Stimulated activated memory B cell treated with anti-CD40 and anti-IgM and Interleukin-4, amounts not matched to agents 10 μg/mL and 1 μg/mL and 100 μg/mL, for 72 hours (primary cell): ENCODE measurements at regions not wholly inside any gene's neighbourhood (a gene's known extent, or its start where the extent isn't known, plus 50 kb on each side); places are given as distances from the start of the nearest gene placed in this dataset.
"Not testable (repeated sequence)": the region's sequence is repeated elsewhere in the genome, so short reads cannot be mapped to it uniquely, and the experiment has no call there.

ENCODE experiments used
- ATAC-seq: fragments of 150-1000 bp; cut with Tn5 transposase; 2 replicates; pipeline ENCODE4 v1.10.0; 2021
- H3K27ac Mint-ChIP-seq: one replicate; pipeline ENCODE4 v1.8.0; 2022; ENCODE audit warnings: mild to moderate bottlenecking, mixed read lengths
- H3K27me3 Mint-ChIP-seq: one replicate; pipeline ENCODE4 v1.8.0; 2022; ENCODE audit warnings: mixed read lengths
- H3K36me3 Mint-ChIP-seq: one replicate; pipeline ENCODE4 v1.8.0; 2022; ENCODE audit warnings: mixed read lengths
- H3K4me1 Mint-ChIP-seq: one replicate; pipeline ENCODE4 v1.8.0; 2022; ENCODE audit warnings: mixed read lengths
- H3K4me3 Mint-ChIP-seq: one replicate; pipeline ENCODE4 v1.8.0; 2022; ENCODE audit warnings: mild to moderate bottlenecking, moderate library complexity, mixed read lengths
- H3K9me3 Mint-ChIP-seq: one replicate; pipeline ENCODE4 v1.8.0; 2022; ENCODE audit warnings: mixed read lengths

DNA sequence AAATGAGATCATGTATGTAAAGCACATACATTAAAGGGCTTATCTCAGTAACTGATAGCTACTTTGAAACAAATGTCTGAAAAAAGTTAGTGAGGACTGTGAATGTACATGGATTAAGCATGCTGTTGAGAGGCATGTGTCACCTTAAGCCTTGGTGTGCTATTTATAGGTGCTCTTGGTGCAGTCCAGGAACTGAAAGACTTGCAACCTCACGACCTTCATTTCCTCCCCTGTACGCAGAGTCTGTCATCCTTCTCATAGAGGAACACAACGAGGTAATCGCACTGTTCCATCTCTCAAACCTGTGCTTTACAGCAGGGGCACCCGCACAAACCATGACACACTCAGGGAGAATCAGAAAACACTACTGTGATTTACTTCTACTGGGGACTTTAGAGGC is 65.6 kb downstream of the UFM1 start:
- H3K9me3 Mint-ChIP-seq: no peaks in the 10 kb centered on the region
- peak; percentile 89 for ATAC-seq
- H3K4me3 Mint-ChIP-seq: no peak overlapping the region
- H3K27me3 Mint-ChIP-seq: peaks cover 16% of the 10 kb centered on the region
- H3K36me3 Mint-ChIP-seq: no peaks in the 10 kb centered on the region
- peaks cover 5% of the 10 kb centered on the region for H3K4me1 Mint-ChIP-seq
- H3K27ac Mint-ChIP-seq: peak overlapping the region; percentile 62

DNA sequence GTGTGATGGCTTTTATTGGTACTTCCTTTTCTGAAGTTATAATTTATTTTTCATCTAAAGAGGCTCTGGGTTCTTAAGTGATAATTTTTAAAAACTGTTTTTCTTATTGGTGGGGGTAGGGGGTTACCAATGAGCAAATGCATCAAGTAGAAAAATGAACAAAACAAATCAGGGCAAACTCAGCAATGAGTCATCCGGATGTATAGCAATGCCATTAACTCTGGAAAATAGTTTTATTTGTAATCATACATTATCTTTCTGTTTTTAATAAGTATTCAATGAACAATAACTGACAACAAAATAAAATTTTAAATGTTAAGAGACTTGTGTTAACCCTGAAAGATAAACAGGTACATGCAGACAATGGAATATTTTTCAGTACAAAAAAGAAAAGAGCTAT is 67.6 kb downstream of the UFM1 start:
- no peak for ATAC-seq
- H3K4me3 Mint-ChIP-seq: no peak overlapping the region
- H3K4me1 Mint-ChIP-seq: peaks cover 5% of the 10 kb centered on the region
- no peaks in the 10 kb centered on the region for H3K36me3 Mint-ChIP-seq
- no peak overlapping the region for H3K27ac Mint-ChIP-seq
- no peaks in the 10 kb centered on the region for H3K27me3 Mint-ChIP-seq
- H3K9me3 Mint-ChIP-seq: no peaks in the 10 kb centered on the region

DNA sequence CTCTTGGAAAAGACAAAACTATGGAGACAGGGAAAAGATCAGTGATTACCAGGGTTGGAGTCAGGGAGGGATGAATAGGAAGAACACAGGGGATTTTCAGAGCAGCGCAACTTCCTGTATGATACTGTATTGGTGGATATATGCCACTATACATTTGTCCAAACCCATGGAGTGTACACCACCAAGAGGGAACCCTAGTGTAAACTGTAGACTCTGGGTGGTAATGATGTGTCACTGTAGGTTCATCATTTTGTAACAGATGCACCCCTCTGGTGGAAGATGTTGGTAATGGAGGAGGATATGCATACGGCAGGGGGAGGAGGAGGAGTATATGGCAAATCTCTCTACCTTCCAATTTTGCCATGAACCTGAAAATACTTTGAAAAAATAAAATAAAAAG is 68.1 kb downstream of the UFM1 start:
- Mint-ChIP-seq H3K36me3 (no peaks in the 10 kb centered on the region), H3K27ac (no peak overlapping the region), H3K9me3 (no peaks in the 10 kb centered on the region), H3K27me3 (no peaks in the 10 kb centered on the region), H3K4me1 (peaks cover 5% of the 10 kb centered on the region), H3K4me3 (no peak overlapping the region)
- ATAC-seq: peak; percentile 56

DNA sequence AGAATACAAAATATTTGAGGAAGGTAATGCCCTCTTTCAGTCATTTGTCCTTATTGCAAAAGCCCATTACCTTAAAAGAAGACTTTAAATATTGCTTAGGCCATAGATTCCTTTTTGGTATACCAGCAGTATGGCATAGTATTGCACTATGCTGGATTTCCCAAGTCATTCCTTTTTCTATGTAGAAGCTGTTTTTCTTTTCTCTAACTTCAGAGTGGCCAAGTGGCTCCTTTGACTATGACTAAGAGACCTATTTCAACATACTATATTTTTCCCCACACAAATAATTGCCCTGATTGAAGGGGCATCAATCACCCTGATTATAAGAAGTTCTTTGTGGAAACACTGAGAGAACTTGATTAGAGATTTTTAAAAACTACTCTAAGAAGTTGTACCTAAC is 68.6 kb downstream of the UFM1 start:
- H3K27ac Mint-ChIP-seq: no peak overlapping the region
- H3K4me1 Mint-ChIP-seq: peaks cover 5% of the 10 kb centered on the region
- H3K36me3 Mint-ChIP-seq: no peaks in the 10 kb centered on the region
- ATAC-seq: no peak
- H3K27me3 Mint-ChIP-seq: no peaks in the 10 kb centered on the region
- no peak overlapping the region for H3K4me3 Mint-ChIP-seq
- H3K9me3 Mint-ChIP-seq: no peaks in the 10 kb centered on the region

DNA sequence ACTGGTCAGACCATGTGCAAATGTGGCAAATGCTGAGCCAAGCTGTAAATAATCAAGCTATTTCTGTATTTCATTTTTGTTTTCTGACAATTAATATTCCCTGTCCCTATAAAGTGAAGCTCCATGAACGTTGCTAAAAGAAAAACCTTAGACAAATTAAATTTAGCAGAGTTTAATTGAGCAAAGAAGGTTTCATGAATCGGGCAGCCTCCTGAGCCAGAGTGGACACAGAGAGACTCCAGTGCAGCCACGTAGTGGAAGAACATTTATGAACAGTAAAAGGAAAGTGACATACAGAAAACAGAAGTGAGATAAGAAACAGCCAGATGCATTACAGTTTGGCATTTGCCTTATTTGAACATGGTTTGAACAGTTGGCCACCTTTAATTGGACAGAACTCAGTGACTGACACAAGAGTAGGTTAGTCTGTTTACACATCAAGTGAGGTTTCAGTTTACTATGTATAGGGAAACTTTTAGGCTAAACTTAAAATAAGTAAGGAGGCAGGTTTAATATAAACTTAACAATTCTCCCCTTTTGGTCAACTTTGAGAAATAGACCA is 69.7 kb downstream of the UFM1 start:
- Mint-ChIP-seq H3K4me3 (no peak overlapping the region), H3K36me3 (no peaks in the 10 kb centered on the region), H3K4me1 (peaks cover 5% of the 10 kb centered on the region), H3K27me3 (no peaks in the 10 kb centered on the region), H3K9me3 (no peaks in the 10 kb centered on the region), H3K27ac (no peak overlapping the region)
- peak; percentile 49 for ATAC-seq

DNA sequence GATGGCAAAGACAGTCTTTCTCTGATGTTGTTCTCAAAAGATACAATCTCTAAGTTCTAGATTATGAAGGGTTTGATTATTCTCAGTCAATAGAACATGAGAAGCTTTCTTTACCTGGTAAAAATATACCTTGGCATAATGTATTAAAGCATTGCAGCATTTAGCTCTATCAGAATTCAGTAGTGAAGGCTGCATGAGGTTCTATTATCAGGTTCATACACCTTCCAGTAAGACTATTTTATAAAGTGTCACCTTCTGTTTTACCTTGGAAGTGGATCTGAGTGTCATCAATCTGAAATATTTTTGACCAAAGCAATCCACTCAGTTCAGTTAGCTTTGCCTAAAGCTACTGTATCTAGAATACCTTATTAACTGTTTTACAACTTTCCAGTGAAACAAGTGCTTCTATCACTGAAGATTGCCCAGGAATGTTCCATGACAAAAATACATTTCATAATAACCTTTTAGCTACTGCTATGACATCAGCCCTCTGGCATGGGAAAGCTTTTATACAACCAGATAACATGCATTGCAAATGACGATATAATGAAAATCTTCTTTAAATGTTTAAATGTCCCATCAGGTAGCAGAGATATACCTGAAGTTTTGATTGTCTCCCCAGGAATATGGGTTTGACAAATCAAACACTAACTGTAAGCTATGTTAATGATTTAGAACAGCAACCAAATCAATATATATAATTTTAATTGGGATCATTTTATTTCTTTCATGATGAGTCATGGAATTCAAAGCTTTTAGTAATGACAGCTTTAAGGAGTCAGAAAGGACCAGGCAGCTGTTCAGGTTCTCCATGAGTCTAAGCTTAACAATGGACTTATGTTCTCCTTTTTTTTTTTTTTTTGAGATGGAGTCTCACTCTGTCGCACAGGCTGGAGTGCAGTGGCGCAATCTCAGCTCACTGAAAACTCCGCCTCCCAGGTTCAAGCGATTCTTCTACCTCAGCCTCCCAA is 72.2 kb downstream of the UFM1 start:
- ATAC-seq: no peak
- Mint-ChIP-seq H3K27ac (no peak overlapping the region), H3K9me3 (no peaks in the 10 kb centered on the region), H3K4me1 (no peaks in the 10 kb centered on the region), H3K27me3 (no peaks in the 10 kb centered on the region), H3K4me3 (no peak overlapping the region), H3K36me3 (no peaks in the 10 kb centered on the region)

DNA sequence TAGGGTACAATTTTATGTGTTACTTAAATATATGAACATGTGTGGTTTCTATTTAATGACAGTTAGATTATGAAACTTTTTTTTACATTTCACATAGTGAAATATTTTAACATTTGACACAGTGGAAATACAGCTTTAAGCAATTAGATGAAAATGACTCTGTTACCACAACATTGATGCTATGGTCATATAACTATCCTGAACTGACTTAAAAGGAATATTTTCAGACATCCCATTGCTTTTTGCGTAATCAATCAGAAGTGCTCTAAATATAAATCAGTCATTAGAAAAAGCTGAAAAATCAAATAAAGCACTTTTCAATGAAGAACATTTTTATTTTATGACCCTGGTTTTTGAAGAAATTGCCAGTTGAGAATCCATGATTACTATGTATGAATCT is 80.3 kb downstream of the UFM1 start:
- no peak overlapping the region for H3K4me3 Mint-ChIP-seq
- peaks cover 18% of the 10 kb centered on the region for H3K27me3 Mint-ChIP-seq
- H3K9me3 Mint-ChIP-seq: peaks cover 4% of the 10 kb centered on the region
- H3K27ac Mint-ChIP-seq: no peak overlapping the region
- no peaks in the 10 kb centered on the region for H3K4me1 Mint-ChIP-seq
- ATAC-seq: no peak
- no peaks in the 10 kb centered on the region for H3K36me3 Mint-ChIP-seq

DNA sequence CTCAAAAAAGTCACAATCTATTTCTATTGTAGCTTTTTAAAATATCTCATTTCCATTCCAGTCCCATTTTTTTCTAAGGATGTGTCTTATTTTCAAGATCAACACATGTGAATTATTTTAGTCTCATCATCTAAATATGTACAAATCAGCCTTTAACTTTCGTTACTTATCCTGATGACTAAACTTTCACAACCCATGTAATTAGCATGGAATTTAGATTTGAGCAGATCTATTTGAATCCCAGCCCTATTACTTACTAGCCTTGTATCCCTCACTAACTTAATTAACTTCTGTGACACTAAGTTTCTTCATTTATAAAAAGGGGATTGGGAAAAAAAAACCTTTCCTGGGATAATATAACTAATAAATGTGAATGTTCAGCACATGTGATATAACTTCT is 81.1 kb downstream of the UFM1 start:
- H3K4me1 Mint-ChIP-seq: no peaks in the 10 kb centered on the region

DNA sequence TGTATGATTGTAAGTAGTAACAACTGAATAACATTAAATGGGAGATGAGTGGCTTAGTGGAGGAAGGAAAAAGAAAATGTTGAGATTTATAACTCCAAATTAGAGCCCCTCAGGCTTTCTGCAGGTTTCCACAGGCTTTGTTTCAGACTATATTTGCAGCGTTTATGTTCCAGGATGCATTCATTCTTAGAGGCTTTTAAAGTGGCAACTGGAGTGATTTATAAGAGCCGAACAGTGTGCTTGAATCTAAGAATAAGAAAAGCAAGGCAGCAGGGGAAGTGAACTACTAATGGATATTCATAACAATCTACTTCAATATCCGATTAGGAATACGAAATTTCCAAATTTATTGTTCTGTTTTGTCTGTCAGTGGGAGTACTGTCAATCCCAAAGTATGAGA is 91.0 kb downstream of the UFM1 start:
- ATAC-seq: no peak
- no peak overlapping the region for H3K27ac Mint-ChIP-seq
- no peaks in the 10 kb centered on the region for H3K4me1 Mint-ChIP-seq
- no peak overlapping the region for H3K4me3 Mint-ChIP-seq
- no peaks in the 10 kb centered on the region for H3K36me3 Mint-ChIP-seq
- H3K9me3 Mint-ChIP-seq: no peaks in the 10 kb centered on the region
- H3K27me3 Mint-ChIP-seq: no peaks in the 10 kb centered on the region

More for the DNA sequence above, 81.1 kb downstream of the UFM1 start:
- ATAC-seq: no peak
- H3K27me3 Mint-ChIP-seq: peaks cover 18% of the 10 kb centered on the region
- H3K36me3 Mint-ChIP-seq: no peaks in the 10 kb centered on the region
- no peak overlapping the region for H3K4me3 Mint-ChIP-seq
- H3K27ac Mint-ChIP-seq: no peak overlapping the region
- peaks cover 4% of the 10 kb centered on the region for H3K9me3 Mint-ChIP-seq

DNA sequence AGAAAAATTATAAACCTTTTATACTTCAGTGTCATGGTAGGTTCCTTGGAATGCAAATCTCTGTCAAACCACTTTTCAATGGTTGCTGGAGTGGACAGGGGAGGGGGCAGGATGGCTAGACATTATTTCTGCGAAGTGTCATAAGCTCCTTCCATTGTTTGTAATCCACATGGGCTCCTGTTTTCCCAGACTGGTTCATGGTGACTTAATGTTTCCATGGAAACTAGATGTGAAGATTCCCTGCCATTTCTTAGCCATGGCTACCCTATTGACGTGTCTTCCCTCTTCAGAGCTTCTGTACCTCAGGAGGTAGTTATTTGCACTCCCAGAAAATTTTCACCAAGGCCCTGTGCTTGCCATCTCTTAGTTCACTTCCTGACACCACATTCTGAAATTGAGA is 95.3 kb downstream of the UFM1 start:
- H3K27ac Mint-ChIP-seq: no peak overlapping the region
- no peaks in the 10 kb centered on the region for H3K27me3 Mint-ChIP-seq
- no peaks in the 10 kb centered on the region for H3K4me1 Mint-ChIP-seq
- ATAC-seq: no peak
- H3K9me3 Mint-ChIP-seq: no peaks in the 10 kb centered on the region
- H3K4me3 Mint-ChIP-seq: no peak overlapping the region
- no peaks in the 10 kb centered on the region for H3K36me3 Mint-ChIP-seq

DNA sequence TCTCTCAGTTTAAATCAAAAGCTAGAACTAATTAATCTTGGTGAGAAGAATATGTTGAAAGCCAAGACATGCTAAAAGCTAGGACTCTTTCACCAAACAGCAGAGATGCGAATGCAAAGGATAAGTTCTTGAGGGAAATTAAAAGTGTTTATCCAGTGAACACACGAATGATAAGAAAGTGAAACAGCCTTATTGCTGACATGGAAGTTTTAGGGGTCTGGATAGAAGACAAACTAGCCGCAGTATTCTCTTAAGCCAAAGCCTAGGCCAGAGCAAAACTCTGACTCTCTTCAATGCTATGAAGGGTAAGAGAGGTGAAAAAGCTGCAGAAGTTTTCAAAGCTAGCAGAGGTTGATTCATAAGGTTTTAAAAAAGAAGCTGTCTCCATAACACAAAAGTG is 103.0 kb downstream of the UFM1 start:
- H3K4me1 Mint-ChIP-seq: no peaks in the 10 kb centered on the region
- H3K9me3 Mint-ChIP-seq: no peaks in the 10 kb centered on the region
- H3K27ac Mint-ChIP-seq: no peak overlapping the region

DNA sequence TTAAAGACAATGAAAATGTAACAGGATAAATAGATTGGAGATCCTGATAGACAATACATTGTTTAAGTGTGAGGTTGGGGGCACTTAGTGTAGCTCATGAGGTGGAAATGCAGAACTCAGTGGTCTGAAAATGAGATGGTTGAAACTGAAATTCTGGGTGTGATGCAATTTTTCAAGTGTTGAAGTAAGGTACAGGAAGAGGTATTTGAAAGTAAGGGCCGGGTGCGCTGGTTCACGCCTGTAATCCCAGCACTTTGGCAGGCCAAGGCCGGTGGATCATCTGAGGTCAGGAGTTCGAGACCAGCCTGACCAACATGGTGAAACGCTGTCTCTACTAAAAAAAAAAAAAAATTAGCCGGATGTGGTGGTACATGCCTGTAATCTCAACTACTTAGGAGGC is 113.0 kb downstream of the UFM1 start:
- H3K4me1 Mint-ChIP-seq: no peaks in the 10 kb centered on the region
- no peaks in the 10 kb centered on the region for H3K36me3 Mint-ChIP-seq
- H3K27me3 Mint-ChIP-seq: no peaks in the 10 kb centered on the region
- ATAC-seq: no peak
- peaks cover 12% of the 10 kb centered on the region for H3K9me3 Mint-ChIP-seq
- no peak overlapping the region for H3K4me3 Mint-ChIP-seq
- no peak overlapping the region for H3K27ac Mint-ChIP-seq

More for the DNA sequence above, 103.0 kb downstream of the UFM1 start:
- ATAC-seq: no peak
- Mint-ChIP-seq H3K4me3 (no peak overlapping the region), H3K27me3 (no peaks in the 10 kb centered on the region), H3K36me3 (no peaks in the 10 kb centered on the region)

DNA sequence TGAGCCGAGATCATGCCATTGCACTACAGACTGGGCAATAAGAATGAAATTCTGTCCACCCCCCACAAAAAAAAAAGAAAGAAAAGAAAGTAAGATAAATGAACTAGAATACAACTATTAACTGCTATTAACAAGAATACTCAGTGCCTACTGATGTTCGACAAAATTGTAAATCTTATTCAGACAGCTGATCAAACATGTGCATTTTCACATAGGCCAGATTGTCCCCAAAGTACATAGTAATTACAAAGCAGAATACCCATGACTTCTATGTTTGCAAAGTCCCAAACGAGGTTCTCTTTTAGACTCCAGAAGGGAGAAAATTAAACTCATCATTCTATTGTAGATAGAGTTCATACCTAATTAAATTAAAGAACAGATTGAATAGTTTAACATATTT is 113.4 kb downstream of the UFM1 start:
- no peak for ATAC-seq

DNA sequence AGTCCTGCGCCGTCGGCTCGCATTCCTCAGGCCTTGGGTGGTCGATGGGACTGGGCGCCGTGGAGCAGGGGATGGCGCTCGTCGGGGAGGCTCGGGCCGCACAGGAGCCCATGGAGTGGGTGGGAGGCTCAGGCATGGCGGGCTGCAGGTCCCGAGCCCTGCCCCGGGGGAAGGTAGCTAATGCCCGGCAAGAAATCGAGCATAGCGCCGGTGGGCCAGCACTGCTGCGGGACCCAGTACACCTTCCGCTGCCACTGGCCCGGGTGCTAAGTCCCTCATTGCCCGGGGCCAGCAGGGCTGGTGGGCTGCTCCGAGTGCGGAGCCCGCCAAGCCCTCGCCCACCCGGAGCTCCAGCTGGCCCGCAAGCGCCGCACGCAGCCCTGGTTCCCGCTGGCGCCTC is 122.8 kb downstream of the UFM1 start:
- not testable (repeated sequence) for H3K4me1 Mint-ChIP-seq, ATAC-seq, H3K36me3 Mint-ChIP-seq, H3K27ac Mint-ChIP-seq, H3K9me3 Mint-ChIP-seq, H3K4me3 Mint-ChIP-seq, H3K27me3 Mint-ChIP-seq

More for the DNA sequence above, 113.4 kb downstream of the UFM1 start:
- H3K36me3 Mint-ChIP-seq: no peaks in the 10 kb centered on the region
- no peak overlapping the region for H3K27ac Mint-ChIP-seq
- no peaks in the 10 kb centered on the region for H3K4me1 Mint-ChIP-seq
- no peak overlapping the region for H3K4me3 Mint-ChIP-seq
- H3K27me3 Mint-ChIP-seq: no peaks in the 10 kb centered on the region
- peaks cover 12% of the 10 kb centered on the region for H3K9me3 Mint-ChIP-seq

DNA sequence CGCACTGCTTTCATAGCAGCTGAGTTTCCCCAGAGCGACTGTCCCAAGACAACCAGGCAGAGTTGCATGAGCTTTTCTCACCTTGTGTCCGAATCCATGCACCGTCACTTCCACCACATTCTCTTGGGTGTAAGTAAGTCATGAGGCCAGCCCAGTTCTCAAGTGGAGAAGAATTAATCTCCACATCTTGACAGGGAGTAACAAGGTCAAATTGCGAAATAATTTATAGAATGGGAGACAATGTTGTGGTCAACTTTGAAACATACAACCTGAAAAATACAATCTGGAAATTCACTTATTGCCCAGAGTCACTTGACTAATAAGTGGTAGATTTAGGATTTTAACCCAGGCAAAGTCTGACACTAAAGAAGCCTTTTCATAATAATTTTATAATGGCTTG is 123.7 kb downstream of the UFM1 start:
- Mint-ChIP-seq H3K27ac (no peak overlapping the region), H3K36me3 (no peaks in the 10 kb centered on the region), H3K27me3 (no peaks in the 10 kb centered on the region), H3K9me3 (no peaks in the 10 kb centered on the region), H3K4me1 (no peaks in the 10 kb centered on the region), H3K4me3 (no peak overlapping the region)
- no peak for ATAC-seq

DNA sequence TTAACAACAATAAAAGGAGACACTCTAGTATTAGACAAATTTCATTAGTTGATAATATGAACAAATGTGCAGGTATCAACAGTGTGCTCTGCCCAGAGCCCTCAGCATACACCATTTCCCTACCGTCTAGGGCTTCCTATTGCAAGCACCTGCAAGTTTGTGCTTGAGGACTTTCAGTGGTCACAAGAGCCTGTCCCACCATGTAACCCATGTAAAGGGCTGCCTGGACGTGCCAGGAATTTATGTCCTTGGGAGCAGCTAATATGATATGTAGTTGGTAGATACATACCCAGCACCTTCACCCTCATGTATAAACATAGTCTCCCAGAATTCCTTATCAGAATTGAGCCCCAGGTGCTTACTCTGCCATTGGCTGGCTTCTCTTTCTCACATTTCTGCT is 128.0 kb downstream of the UFM1 start:
- Mint-ChIP-seq H3K27me3 (no peaks in the 10 kb centered on the region), H3K4me1 (no peaks in the 10 kb centered on the region), H3K36me3 (no peaks in the 10 kb centered on the region), H3K9me3 (no peaks in the 10 kb centered on the region), H3K27ac (no peak overlapping the region), H3K4me3 (no peak overlapping the region)
- ATAC-seq: no peak
